MM.1S (cell line): ENCODE measurements at regions not wholly inside any gene's neighbourhood (a gene's known extent, or its start where the extent isn't known, plus 50 kb on each side); places are given as distances from the start of the nearest gene placed in this dataset.

Experiments
- DNase-seq: peaks from one replicate; pipeline ENCODE4 v3.0.0-alpha.2; 2015
- H2AFZ ChIP-seq: fragments of 300-600 bp; sonication (generic); 2 replicates; pipeline ENCODE4 v1.6.0; 2016; ENCODE audit warnings: antibody characterized with exemption, low read length
- H3F3A ChIP-seq: fragments of 300-600 bp; sonication (generic); 2 replicates; pipeline ENCODE4 v1.6.1; 2016; ENCODE audit warnings: mild to moderate bottlenecking, antibody characterized with exemption, low read length, moderate library complexity, mixed read lengths; ENCODE audit not compliant: insufficient read depth
- H3K27ac ChIP-seq: fragments of 300-600 bp; sonication (generic); 2 replicates; pipeline ENCODE4 v1.5.1; 2016; ENCODE audit warnings: mild to moderate bottlenecking, low read length
- H3K27me3 ChIP-seq: fragments of 300-600 bp; sonication (generic); replicated peaks from 2 replicates; pipeline ENCODE4 v1.6.0; 2016; ENCODE audit warnings: low read length; ENCODE audit not compliant: insufficient read depth
- H3K36me3 ChIP-seq: fragments of 300-600 bp; sonication (generic); replicated peaks from 2 replicates; pipeline ENCODE4 v1.6.1; 2016; ENCODE audit warnings: mild to moderate bottlenecking, low read length, mixed read lengths; ENCODE audit not compliant: insufficient read depth
- H3K4me1 ChIP-seq: fragments of 300-600 bp; sonication (generic); 2 replicates; pipeline ENCODE4 v1.6.1; 2016; ENCODE audit warnings: low read length, mixed read lengths
- H3K4me2 ChIP-seq: fragments of 300-600 bp; sonication (generic); 2 replicates; pipeline ENCODE4 v1.6.0; 2016; ENCODE audit warnings: low read depth, low read length
- H3K4me3 ChIP-seq: fragments of 300-600 bp; sonication (generic); 2 replicates; pipeline ENCODE4 v1.5.1; 2016; ENCODE audit warnings: low read length, mixed read lengths
- H3K79me2 ChIP-seq: fragments of 300-600 bp; sonication (generic); 2 replicates; pipeline ENCODE4 v1.6.1; 2016; ENCODE audit warnings: mixed run types, low read length, mixed read lengths
- H3K9ac ChIP-seq: fragments of 300-600 bp; sonication (generic); 2 replicates; pipeline ENCODE4 v1.6.1; 2016; ENCODE audit warnings: low read length, mixed read lengths
- H3K9me2 ChIP-seq: fragments of 300-600 bp; sonication (generic); replicated peaks from 2 replicates; pipeline ENCODE4 v1.6.1; 2016; ENCODE audit warnings: mild to moderate bottlenecking, low read length, mixed read lengths; ENCODE audit not compliant: insufficient read depth
- H3K9me3 ChIP-seq: fragments of 300-600 bp; sonication (generic); replicated peaks from 2 replicates; pipeline ENCODE4 v1.6.1; 2016; ENCODE audit warnings: mild to moderate bottlenecking, low read length, mixed read lengths; ENCODE audit not compliant: insufficient read depth
- H4K20me1 ChIP-seq: fragments of 300-600 bp; sonication (generic); 2 replicates; pipeline ENCODE4 v1.6.1; 2016; ENCODE audit warnings: mild to moderate bottlenecking, low read length, moderate library complexity, mixed read lengths; ENCODE audit not compliant: insufficient read depth
- CTCF ChIP-seq: fragments of 300-600 bp; sonication (generic); IDR thresholded peaks from 2 replicates; pipeline ENCODE4 v1.5.1; 2016; ENCODE audit warnings: antibody characterized with exemption, low read length, mixed read lengths
- EZH2 ChIP-seq: fragments of 300-600 bp; sonication (generic); optimal IDR thresholded peaks from 2 replicates; pipeline ENCODE3; 2017; ENCODE audit warnings: low read depth, mild to moderate bottlenecking, antibody characterized with exemption, low read length, mixed read lengths
- EZH2phosphoT487 ChIP-seq: fragments of 300-600 bp; sonication (generic); IDR thresholded peaks from 2 replicates; pipeline ENCODE4 v1.6.1; 2018; ENCODE audit warnings: antibody characterized with exemption, low read length

- TF ChIP-seq CTCF = no peak
- TF ChIP-seq EZH2phosphoT487 = no peak
- no peak for TF ChIP-seq EZH2
- no peaks in the 10 kb centered on the region for H3F3A ChIP-seq
- H3K27me3 ChIP-seq = peaks cover 78% of the 10 kb centered on the region
- no peaks in the 10 kb centered on the region for H3K9me3 ChIP-seq
- no peak overlapping the region for H3K4me2 ChIP-seq
- H3K36me3 ChIP-seq = no peaks in the 10 kb centered on the region
- no peak overlapping the region for H2AFZ ChIP-seq
- no peak for DNase-seq
- H4K20me1 ChIP-seq = no peaks in the 10 kb centered on the region
- H3K9ac ChIP-seq = no peak overlapping the region
- no peaks in the 10 kb centered on the region for H3K4me1 ChIP-seq
- H3K79me2 ChIP-seq = no peaks in the 10 kb centered on the region
- no peaks in the 10 kb centered on the region for H3K9me2 ChIP-seq
- no peak overlapping the region for H3K4me3 ChIP-seq
- no peak overlapping the region for H3K27ac ChIP-seq
These were observed 55.2 kb upstream of the OLFM1 start for GRCh38 chr9:135032041-135032835.

- H2AFZ ChIP-seq = no peak overlapping the region
- no peak overlapping the region for H3K27ac ChIP-seq
- no peak overlapping the region for H3K4me2 ChIP-seq
- H4K20me1 ChIP-seq = no peaks in the 10 kb centered on the region
- H3K9ac ChIP-seq = no peak overlapping the region
- no peaks in the 10 kb centered on the region for H3K79me2 ChIP-seq
- no peak for DNase-seq
- TF ChIP-seq EZH2phosphoT487 = no peak
- TF ChIP-seq CTCF = no peak
- TF ChIP-seq EZH2 = no peak
- H3K27me3 ChIP-seq = peaks cover 78% of the 10 kb centered on the region
- H3K4me1 ChIP-seq = no peaks in the 10 kb centered on the region
- no peaks in the 10 kb centered on the region for H3F3A ChIP-seq
- no peaks in the 10 kb centered on the region for H3K9me3 ChIP-seq
- no peaks in the 10 kb centered on the region for H3K9me2 ChIP-seq
- no peaks in the 10 kb centered on the region for H3K36me3 ChIP-seq
- H3K4me3 ChIP-seq = no peak overlapping the region
These were observed 54.5 kb upstream of the OLFM1 start for GRCh38 chr9:135032868-135033460.

GRCh38 chr9:135033487-135033886 lies 54.0 kb upstream of the OLFM1 start:
- no peak overlapping the region for H3K9ac ChIP-seq
- no peak overlapping the region for H3K4me3 ChIP-seq
- no peak for DNase-seq
- TF ChIP-seq EZH2 (no peak), EZH2phosphoT487 (no peak), CTCF (no peak)
- peaks cover 78% of the 10 kb centered on the region for H3K27me3 ChIP-seq
- H3F3A ChIP-seq = no peaks in the 10 kb centered on the region
- H3K9me3 ChIP-seq = no peaks in the 10 kb centered on the region
- no peaks in the 10 kb centered on the region for H3K79me2 ChIP-seq
- no peak overlapping the region for H2AFZ ChIP-seq
- no peaks in the 10 kb centered on the region for H3K9me2 ChIP-seq
- H4K20me1 ChIP-seq = no peaks in the 10 kb centered on the region
- H3K36me3 ChIP-seq = no peaks in the 10 kb centered on the region
- no peaks in the 10 kb centered on the region for H3K4me1 ChIP-seq
- H3K4me2 ChIP-seq = no peak overlapping the region
- H3K27ac ChIP-seq = no peak overlapping the region
